IMR-90 (cell line): ENCODE measurements at regions not wholly inside any gene's neighbourhood (a gene's known extent, or its start where the extent isn't known, plus 50 kb on each side); places are given as distances from the start of the nearest gene placed in this dataset.

Experiments used
- ATAC-seq: fragments of 200-7000 bp; cut with Tn5 transposase; 2 replicates; pipeline ENCODE4 v1.9.1; 2020; ENCODE audit warnings: low read depth, mild to moderate bottlenecking, moderate library complexity
- BruUV-seq: library from RNA; stranded (reverse); fragments of 400-500 nt; replicated peaks from 2 replicates; lab custom pipeline; 2021; lab: Mats Ljungman, UMichigan
- CTCF ChIA-PET: fragments of 300-600 bp; formaldehyde crosslinking; extraction: SDS; loops from one replicate; lab custom pipeline; 2021; ENCODE audit warnings: antibody characterized with exemption; lab: Yijun Ruan, JAX
- POLR2A ChIA-PET: fragments of 300-600 bp; sonication (Branson Sonifier 250); formaldehyde crosslinking; loops from one replicate; lab custom pipeline; 2022; ENCODE audit warnings: antibody characterized with exemption; ENCODE audit not compliant: unreplicated experiment; lab: Charles Lee
- DNase-seq: peaks from one replicate; pipeline ENCODE4 v3.0.0; 2013
- H2AFZ ChIP-seq: replicated peaks from 2 replicates; pipeline ENCODE3; 2013; ENCODE audit warnings: low read length, mild to moderate bottlenecking; ENCODE audit not compliant: poor library complexity
- H2AK5ac ChIP-seq: 2 replicates; pipeline ENCODE4 v1.6.1; 2013; ENCODE audit warnings: low read depth, low read length, inconsistent platforms
- H2AK9ac ChIP-seq: replicated peaks from 2 replicates; pipeline ENCODE3; 2013; ENCODE audit warnings: mild to moderate bottlenecking, low read depth, low read length, moderate library complexity; ENCODE audit not compliant: poor library complexity
- H2BK120ac ChIP-seq: 2 replicates; pipeline ENCODE4 v1.6.1; 2013; ENCODE audit warnings: low read depth, low read length, inconsistent platforms
- H2BK15ac ChIP-seq: 3 replicates; pipeline ENCODE4 v1.6.1; 2013; ENCODE audit warnings: low read depth, low read length, inconsistent platforms
- H2BK20ac ChIP-seq: 2 replicates; pipeline ENCODE4 v1.6.1; 2013; ENCODE audit warnings: low read depth, mild to moderate bottlenecking, inconsistent platforms, low read length, moderate library complexity
- H2BK5ac ChIP-seq: 2 replicates; pipeline ENCODE4 v1.6.1; 2013; ENCODE audit warnings: mild to moderate bottlenecking, low read depth, low read length, inconsistent platforms; ENCODE audit not compliant: poor library complexity, severe bottlenecking
- H3K14ac ChIP-seq: replicated peaks from 2 replicates; pipeline ENCODE4 v1.6.1; 2013; ENCODE audit warnings: low read depth, low read length, inconsistent platforms
- H3K18ac ChIP-seq: 2 replicates; pipeline ENCODE4 v1.6.1; 2013; ENCODE audit warnings: low read depth, low read length, control low read depth
- H3K23ac ChIP-seq: 2 replicates; pipeline ENCODE4 v1.6.1; 2013; ENCODE audit warnings: low read depth, low read length, inconsistent platforms
- H3K27ac ChIP-seq: 2 replicates; pipeline ENCODE4 v1.5.1; 2013; ENCODE audit warnings: mild to moderate bottlenecking, control low read depth, low read length; ENCODE audit not compliant: insufficient read depth
- H3K27me3 ChIP-seq: 2 replicates; pipeline ENCODE4 v1.6.1; 2013; ENCODE audit warnings: low read length; ENCODE audit not compliant: control insufficient read depth, insufficient read depth
- H3K36me3 ChIP-seq: 2 replicates; pipeline ENCODE4 v1.6.1; 2013; ENCODE audit warnings: low read length, mixed read lengths; ENCODE audit not compliant: control insufficient read depth, insufficient read depth
- H3K4ac ChIP-seq: 2 replicates; pipeline ENCODE4 v1.6.1; 2013; ENCODE audit warnings: low read depth, low read length, inconsistent platforms
- H3K4me1 ChIP-seq: 2 replicates; pipeline ENCODE4 v1.6.1; 2013; ENCODE audit warnings: low read length, mixed read lengths; ENCODE audit not compliant: control insufficient read depth, insufficient read depth
- H3K4me2 ChIP-seq: 2 replicates; pipeline ENCODE4 v1.6.1; 2013; ENCODE audit warnings: low read depth, mild to moderate bottlenecking, control low read depth, low read length, moderate library complexity
- H3K4me3 ChIP-seq: 2 replicates; pipeline ENCODE4 v1.5.1; 2013; ENCODE audit warnings: low read depth, mild to moderate bottlenecking, control low read depth, low read length, moderate library complexity; ENCODE audit not compliant: insufficient read depth
- H3K56ac ChIP-seq: 2 replicates; pipeline ENCODE4 v1.6.1; 2013; ENCODE audit warnings: low read length, inconsistent platforms; ENCODE audit not compliant: insufficient read depth; ENCODE audit errors: extremely low read depth
- H3K79me1 ChIP-seq, 2 experiments: 2 replicates each; pipeline ENCODE4 v1.6.1; 2013; ENCODE audit warnings: low read length in 2 of 2, inconsistent platforms in 1 of 2, low read depth in 1 of 2
- H3K9ac ChIP-seq: 2 replicates; pipeline ENCODE4 v1.6.1; 2013; ENCODE audit warnings: low read depth, low read length, control low read depth
- H3K9me1 ChIP-seq: 2 replicates; pipeline ENCODE4 v1.6.1; 2013; ENCODE audit warnings: low read length, inconsistent platforms; ENCODE audit not compliant: insufficient read depth
- H3K9me3 ChIP-seq: 2 replicates; pipeline ENCODE4 v1.6.1; 2013; ENCODE audit warnings: low read length; ENCODE audit not compliant: control insufficient read depth, insufficient read depth
- H4K20me1 ChIP-seq: 2 replicates; pipeline ENCODE4 v1.6.1; 2013; ENCODE audit warnings: low read length, inconsistent platforms; ENCODE audit not compliant: insufficient read depth
- H4K5ac ChIP-seq: 2 replicates; pipeline ENCODE4 v1.6.1; 2013; ENCODE audit warnings: mild to moderate bottlenecking, low read depth, low read length, control low read depth
- H4K8ac ChIP-seq, 2 experiments: 2 replicates each; pipeline ENCODE4 v1.6.1; 2013; ENCODE audit warnings: low read depth in 2 of 2, low read length in 2 of 2, control low read depth in 1 of 2, inconsistent platforms in 1 of 2
- H4K91ac ChIP-seq: 2 replicates; pipeline ENCODE4 v1.6.1; 2013; ENCODE audit warnings: low read depth, low read length, inconsistent platforms; ENCODE audit not compliant: insufficient read depth
- BHLHE40 ChIP-seq: fragments of 150-350 bp; IDR thresholded peaks from 2 replicates; pipeline ENCODE4 v1.6.1; 2016; ENCODE audit warnings: mild to moderate bottlenecking, low read depth, low read length
- CEBPB ChIP-seq: IDR thresholded peaks from 2 replicates; pipeline ENCODE4 v1.6.1; 2012; ENCODE audit warnings: low read depth, low read length, improper control_type of control experiment
- CHD1 ChIP-seq: IDR thresholded peaks from 2 replicates; pipeline ENCODE4 v1.6.1; 2012; ENCODE audit warnings: low read depth, low read length, improper control_type of control experiment
- CTCF ChIP-seq: conservative IDR thresholded peaks from 2 replicates; pipeline ENCODE4 v1.5.1; 2012; ENCODE audit warnings: mild to moderate bottlenecking, low read depth, low read length, improper control_type of control experiment
- ELK1 ChIP-seq: fragments of 150-350 bp; IDR thresholded peaks from 2 replicates; pipeline ENCODE4 v1.6.1; 2016; ENCODE audit warnings: low read depth, mild to moderate bottlenecking, low read length, moderate library complexity, borderline replicate concordance
- FOS ChIP-seq: fragments of 150-350 bp; IDR thresholded peaks from 2 replicates; pipeline ENCODE4 v1.6.1; 2016; ENCODE audit warnings: low read depth, low read length
- MAFK ChIP-seq: IDR thresholded peaks from 2 replicates; pipeline ENCODE4 v1.6.1; 2012; ENCODE audit warnings: low read depth, low read length, improper control_type of control experiment
- MAZ ChIP-seq: IDR thresholded peaks from 2 replicates; pipeline ENCODE4 v1.6.1; 2012; ENCODE audit warnings: low read depth, mild to moderate bottlenecking, low read length, improper control_type of control experiment, moderate library complexity, borderline replicate concordance
- MXI1 ChIP-seq: IDR thresholded peaks from 2 replicates; pipeline ENCODE4 v1.6.1; 2012; ENCODE audit warnings: low read depth, mild to moderate bottlenecking, low read length, moderate library complexity, borderline replicate concordance
- NFE2L2 ChIP-seq: fragments of 150-350 bp; IDR thresholded peaks from 2 replicates; pipeline ENCODE4 v1.6.1; 2016; ENCODE audit warnings: low read depth, mild to moderate bottlenecking, low read length
- POLR2A ChIP-seq: IDR thresholded peaks from 2 replicates; pipeline ENCODE4 v1.6.1; 2012; ENCODE audit warnings: mild to moderate bottlenecking, low read depth, low read length
- RAD21 ChIP-seq: IDR thresholded peaks from 2 replicates; pipeline ENCODE4 v1.6.1; 2012; ENCODE audit warnings: low read length, improper control_type of control experiment
- RCOR1 ChIP-seq: IDR thresholded peaks from 2 replicates; pipeline ENCODE4 v1.6.1; 2012; ENCODE audit warnings: mild to moderate bottlenecking, low read length, improper control_type of control experiment; ENCODE audit not compliant: insufficient replicate concordance
- RFX5 ChIP-seq: IDR thresholded peaks from 2 replicates; pipeline ENCODE4 v1.8.0; 2012; ENCODE audit warnings: low read depth, mild to moderate bottlenecking, low read length, moderate library complexity
- SMC3 ChIP-seq: fragments of 150-350 bp; IDR thresholded peaks from 2 replicates; pipeline ENCODE4 v1.6.1; 2016; ENCODE audit warnings: low read depth, mild to moderate bottlenecking, antibody characterized with exemption, low read length, moderate library complexity
- WGBS, 2 experiments: methylation state at CpG; one replicate each; pipeline versions ENCODE4 v1.1.5 to v1.1.7; 2013; ENCODE audit warnings: missing lambda C conversion rate in 2 of 2; ENCODE audit not compliant: insufficient read length in 1 of 2; ENCODE audit errors: extremely low coverage in 2 of 2; 5-methylcytosine and 5-hydroxymethylcytosine counted together
- dilution Hi-C: fragments of 300-500 bp; cut with HindIII; formaldehyde crosslinking; loops from one replicate; pipeline ENCODE4 v1.14.3; 2018; ENCODE audit warnings: low sequenced_read_pairs; ENCODE audit not compliant: unreplicated experiment
- in situ Hi-C: fragments of 300-500 bp; cut with MboI; formaldehyde crosslinking; loops from 3 replicates; pipeline ENCODE4 v1.14.3; 2019; ENCODE audit warnings: low sequenced_read_pairs, inconsistent platforms, mixed read lengths
- intact Hi-C: fragments of 100-400 bp; cut with micrococcal nuclease; formaldehyde crosslinking; loops from 2 replicates; pipeline ENCODE4 v1.10.0; 2022

- H2AK9ac ChIP-seq, result peak overlapping the region; percentile 38
- peaks cover 2% of the 10 kb centered on the region; the same call in 1 of the 2 replicates for H3K27me3 ChIP-seq
- in situ Hi-C loops, result no loop called here
- H3K4me2 ChIP-seq, result peak overlapping the region; percentile 33
- peaks cover 4% of the 10 kb centered on the region for H3K9me3 ChIP-seq
- ATAC-seq (no peak), DNase-seq (no peak)
- H3K27ac ChIP-seq, result peak overlapping the region; percentile 79
- H3K4me3 ChIP-seq, result no peak overlapping the region
- H4K5ac ChIP-seq, result peak overlapping the region; percentile 16
- peak overlapping the region; percentile 41 for H2BK20ac ChIP-seq
- peak overlapping the region; percentile 84 for H2AK5ac ChIP-seq
- peaks cover 37% of the 10 kb centered on the region for H3K4me1 ChIP-seq
- 0 out of 2 replicates have a peak overlapping the region, but pooled peaks have one; percentile 6 for H3K9ac ChIP-seq
- POLR2A ChIA-PET, result no interaction called here
- H3K18ac ChIP-seq, result peak overlapping the region; percentile 8
- peak overlapping the region; percentile 53; the same call in 1 of the 2 replicates for H3K14ac ChIP-seq
- 62% methylated on average over 12 of the region's 25 CpGs; no CpG with 5 or more reads in 1 of the 2 experiments for WGBS, 2 experiments
- peaks cover 31% of the 10 kb centered on the region for H4K20me1 ChIP-seq
- peak overlapping the region; percentile 48; the same call in 2 of the 3 replicates for H2BK15ac ChIP-seq
- H4K8ac ChIP-seq, result peak overlapping the region; percentile 16 to 29; a peak in 2 of 4 replicates
- peak overlapping the region; percentile 28 for H2BK5ac ChIP-seq
- BruUV-seq, result no TSS peak
- peak overlapping the region; percentile 76 for H3K4ac ChIP-seq
- intact Hi-C loops, result no loop called here
- dilution Hi-C loops, result no loop called here
- H2BK120ac ChIP-seq, result peak overlapping the region; percentile 87
- H2AFZ ChIP-seq, result no peak overlapping the region
- H3K36me3 ChIP-seq, result no peaks in the 10 kb centered on the region; the same call in 1 of the 2 replicates
- peak overlapping the region; percentile 37 for H3K23ac ChIP-seq
- peak overlapping the region; percentile 76 for H4K91ac ChIP-seq
- H3K79me1 ChIP-seq, result peaks cover 4 to 37% of the 10 kb centered on the region in 2 experiments; a peak in 3 of 4 replicates
- H3K9me1 ChIP-seq, result peaks cover 27% of the 10 kb centered on the region
- 0 out of 2 replicates have a peak overlapping the region, but pooled peaks have one; percentile 14 for H3K56ac ChIP-seq
- CTCF ChIA-PET, result interaction anchor here (0.5 kb wide), 1 partner anchor 33 kb away, joined by 5 read pairs; no protein-coding TSS in a partner anchor
- TF ChIP-seq ELK1, result no peak
- TF ChIP-seq RAD21, result no peak
- TF ChIP-seq SMC3, result no peak
- no peak for TF ChIP-seq MAZ
- no peak for TF ChIP-seq POLR2A
- TF ChIP-seq RCOR1, result no peak
- TF ChIP-seq CTCF, result no peak
- no peak for TF ChIP-seq NFE2L2
- TF ChIP-seq MXI1, result no peak
- no peak for TF ChIP-seq CHD1
- TF ChIP-seq RFX5, result no peak
- TF ChIP-seq CEBPB, result no peak
- no peak for TF ChIP-seq MAFK
- TF ChIP-seq FOS, result no peak
- no peak for TF ChIP-seq BHLHE40
These were observed 55.6 kb downstream of the PITPNM2 start for GRCh38 chr12:123095078-123095881.
